PFSK-1 (cell line): ENCODE measurements at regions not wholly inside any gene's neighbourhood (a gene's known extent, or its start where the extent isn't known, plus 50 kb on each side); places are given as distances from the start of the nearest gene placed in this dataset.

ENCODE experiments used
- FOXP2 ChIP-seq: optimal IDR thresholded peaks from 2 replicates; pipeline ENCODE3; 2011; ENCODE audit warnings: borderline replicate concordance, control low read depth, inconsistent platforms; ENCODE audit not compliant: insufficient read depth; ENCODE audit errors: extremely low read length, extremely low read depth
- POLR2AphosphoS5 ChIP-seq: IDR thresholded peaks from 2 replicates; pipeline ENCODE4 v1.6.1; 2012; ENCODE audit warnings: low read depth, mild to moderate bottlenecking, control low read depth, low read length, moderate library complexity
- REST ChIP-seq, 2 experiments: IDR thresholded peaks; 2 replicates each; pipeline versions ENCODE4 v1.6.1 to v1.8.0; 2011 to 2012; ENCODE audit warnings: low read depth in 2 of 2, low read length in 2 of 2, control low read depth in 1 of 2, inconsistent platforms in 1 of 2, mild to moderate bottlenecking in 1 of 2, moderate library complexity in 1 of 2; ENCODE audit not compliant: insufficient read depth in 1 of 2
- SIN3A ChIP-seq: IDR thresholded peaks from 2 replicates; pipeline ENCODE4 v1.6.1; 2012; ENCODE audit warnings: mild to moderate bottlenecking, low read length, moderate library complexity, borderline replicate concordance; ENCODE audit not compliant: insufficient read depth
- TAF1 ChIP-seq: IDR thresholded peaks from 2 replicates; pipeline ENCODE4 v1.6.1; 2012; ENCODE audit warnings: low read length, control low read depth, borderline replicate concordance; ENCODE audit not compliant: insufficient read depth

GRCh38 chr10:121235692-121236091 is 362.6 kb downstream of the FGFR2 start:
- TF ChIP-seq POLR2AphosphoS5: no peak
- TF ChIP-seq SIN3A: no peak
- TF ChIP-seq FOXP2: no peak
- no peak for TF ChIP-seq TAF1
- no peak for TF ChIP-seq REST (IDR thresholded peaks at IDR 0.05; ENCODE audit: insufficient read depth in 1 of 2, low read depth in 2 of 2, low read length in 2 of 2)
